HepG2 (cell line): ENCODE measurements at regions not wholly inside any gene's neighbourhood (a gene's known extent, or its start where the extent isn't known, plus 50 kb on each side); places are given as distances from the start of the nearest gene placed in this dataset.
"Not testable (repeated sequence)": the region's sequence is repeated elsewhere in the genome, so short reads cannot be mapped to it uniquely, and the experiment has no call there.

ENCODE experiments used
- ATAC-seq: fragments of 200-7000 bp; cut with Tn5 transposase; 3 replicates; pipeline ENCODE4 v1.9.1; 2020; ENCODE audit warnings: mild to moderate bottlenecking, moderate library complexity
- BruUV-seq: library from RNA; stranded (reverse); fragments of 400-500 nt; replicated peaks from 2 replicates; lab custom pipeline; 2021; lab: Mats Ljungman, UMichigan
- CTCF ChIA-PET: fragments of 300-600 bp; formaldehyde crosslinking; extraction: SDS; loops from one replicate; lab custom pipeline; 2021; ENCODE audit warnings: low total read pairs, inconsistent platforms, low intra/inter-chr PET ratio; lab: Yijun Ruan, JAX
- POLR2A ChIA-PET: fragments of 350-600 bp; sonication (Branson Sonifier 250); formaldehyde crosslinking; loops from one replicate; lab custom pipeline; 2020; ENCODE audit warnings: antibody characterized with exemption, inconsistent platforms; lab: Yijun Ruan, JAX
- DNase-seq: peaks from one replicate; pipeline ENCODE4 v3.0.0-alpha.2; 2015; ENCODE audit warnings: low spot score
- FAIRE-seq: peaks from 3 replicates; lab custom pipeline; 2011; peaks lifted over from hg19 to GRCh38; lab: Jason Lieb, UNC
- H2AFZ ChIP-seq: one replicate; pipeline ENCODE4 v1.6.1; 2011; ENCODE audit warnings: low read length, inconsistent platforms
- H3K27ac ChIP-seq: fragments of 300-600 bp; 3 replicates; pipeline ENCODE4 v1.8.0; 2011; ENCODE audit warnings: mixed run types, mild to moderate bottlenecking, mixed read lengths, low read length, inconsistent platforms; ENCODE audit not compliant: insufficient read depth; ENCODE audit errors: extremely low read length
- H3K27me3 ChIP-seq, 2 experiments: fragments of 200-600 bp in 1 of 2; 2 replicates in 1 of 2; 3 replicates in 1 of 2; pipeline versions ENCODE4 v1.6.0 to v1.8.0; 2011; ENCODE audit warnings: low read length in 2 of 2, mild to moderate bottlenecking in 2 of 2, moderate library complexity in 2 of 2, inconsistent platforms in 1 of 2; ENCODE audit not compliant: insufficient read depth in 2 of 2, control insufficient read depth in 1 of 2
- H3K36me3 ChIP-seq, 2 experiments: fragments of 200-600 bp in 1 of 2; replicated peaks in 1 of 2; 2 replicates in 1 of 2; 3 replicates in 1 of 2; pipeline versions ENCODE4 v1.5.1 to v1.8.0; 2011; ENCODE audit warnings: low read length in 2 of 2, inconsistent platforms in 1 of 2; ENCODE audit not compliant: insufficient read depth in 2 of 2, control insufficient read depth in 1 of 2
- H3K4me1 ChIP-seq: 2 replicates; pipeline ENCODE4 v1.5.1; 2012; ENCODE audit warnings: low read length, inconsistent platforms; ENCODE audit not compliant: insufficient read depth
- H3K4me2 ChIP-seq: 2 replicates; pipeline ENCODE4 v1.6.0; 2011; ENCODE audit warnings: low read depth, low read length, inconsistent platforms
- H3K4me3 ChIP-seq, 3 experiments: fragments of 200-600 bp in 1 of 3; sonication (generic), shearing (Covaris generic) in 1 of 3; replicated peaks in 1 of 3; 2 replicates each; pipeline ENCODE4 v1.5.1; 2011 to 2016; ENCODE audit warnings: low read length in 3 of 3, inconsistent platforms in 2 of 3, low read depth in 2 of 3, mild to moderate bottlenecking in 2 of 3, control low read depth in 1 of 3, mixed read lengths in 1 of 3; ENCODE audit not compliant: insufficient read depth in 1 of 3
- H3K79me2 ChIP-seq: one replicate; pipeline ENCODE4 v1.6.1; 2011; ENCODE audit warnings: low read length, inconsistent platforms; ENCODE audit not compliant: insufficient read depth
- H3K9ac ChIP-seq: 2 replicates; pipeline ENCODE4 v1.6.0; 2011; ENCODE audit warnings: mild to moderate bottlenecking, low read depth, low read length, inconsistent platforms; ENCODE audit not compliant: insufficient read depth
- H3K9me3 ChIP-seq: 2 replicates; pipeline ENCODE4 v1.5.1; 2012; ENCODE audit warnings: mild to moderate bottlenecking, low read length
- H4K20me1 ChIP-seq: 2 replicates; pipeline ENCODE4 v1.6.0; 2011; ENCODE audit warnings: inconsistent platforms, mild to moderate bottlenecking, low read length, moderate library complexity; ENCODE audit not compliant: insufficient read depth
- CCAR2 ChIP-seq: fragments of 200-400 bp; formaldehyde crosslinking; optimal IDR thresholded peaks from 2 replicates; pipeline ENCODE3; 2018; ENCODE audit warnings: low read depth, mild to moderate bottlenecking, low read length, moderate library complexity
- DMAP1 ChIP-seq: IDR thresholded peaks from 2 replicates; pipeline ENCODE4 v1.6.1; 2016
- JDP2 ChIP-seq: sonication (generic); formaldehyde crosslinking; IDR thresholded peaks from 2 replicates; pipeline ENCODE4 v1.8.1; 2022; ENCODE audit warnings: missing genetic modification reagents, borderline replicate concordance
- LBX2 ChIP-seq: sonication (generic); formaldehyde crosslinking; IDR thresholded peaks from 2 replicates; pipeline ENCODE4 v1.5.0; 2020; ENCODE audit warnings: missing genetic modification reagents, mild to moderate bottlenecking, borderline replicate concordance
- PHF5A ChIP-seq: IDR thresholded peaks from one replicate; pipeline ENCODE4 v1.6.1; 2018; ENCODE audit warnings: low read depth, missing genetic modification reagents; ENCODE audit not compliant: unreplicated experiment
- THAP9 ChIP-seq: sonication (generic); formaldehyde crosslinking; IDR thresholded peaks from 2 replicates; pipeline ENCODE4; 2020; ENCODE audit warnings: missing genetic modification reagents, mild to moderate bottlenecking, borderline replicate concordance
- ZNF644 ChIP-seq: IDR thresholded peaks from 2 replicates; pipeline ENCODE4 v1.6.1; 2016; ENCODE audit warnings: low read depth
- ZSCAN22 ChIP-seq: sonication (generic); formaldehyde crosslinking; IDR thresholded peaks from 2 replicates; pipeline ENCODE4 v1.4.0; 2020; ENCODE audit warnings: mild to moderate bottlenecking, missing genetic modification reagents
- WGBS: methylation state at CpG from one replicate; pipeline ENCODE4 v1.1.6; 2017; ENCODE audit warnings: low lambda C conversion rate; 5-methylcytosine and 5-hydroxymethylcytosine counted together
- in situ Hi-C: cut with HindIII; loops from 2 replicates; pipeline ENCODE4 v1.10.0; 2017; ENCODE audit warnings: low pct_unique_long_range_greater_than_20kb; ENCODE audit not compliant: extremely low pct_ligation_motif_present
- intact Hi-C: fragments of 100-400 bp; cut with micrococcal nuclease; formaldehyde crosslinking; loops from one replicate; pipeline ENCODE4 v1.10.0; 2022; ENCODE audit not compliant: unreplicated experiment
- TF ChIP-seq, protein P1 (sequence below): sonication (generic); formaldehyde crosslinking; IDR thresholded peaks from 2 replicates; pipeline ENCODE4 v1.4.0; 2020; ENCODE audit warnings: missing genetic modification reagents

DNA sequence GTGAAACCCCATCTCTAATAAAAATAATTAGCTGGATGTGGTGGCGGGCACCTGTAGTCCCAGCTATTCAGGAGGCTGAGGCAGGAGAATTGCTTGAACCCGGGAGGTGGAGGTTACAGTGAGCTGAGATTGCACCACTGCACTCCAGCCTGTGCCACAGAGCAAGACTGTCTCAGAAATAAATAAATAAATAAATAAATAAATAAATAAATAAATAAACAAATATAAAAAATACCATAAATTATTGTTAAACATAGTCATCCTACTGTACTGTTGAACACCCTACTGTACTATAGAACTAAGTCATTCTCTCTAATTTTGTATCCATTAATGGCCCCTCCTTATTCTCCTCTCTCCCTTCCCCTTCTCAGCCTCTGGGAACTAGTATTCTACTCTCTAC is 332.2 kb downstream of the ISL1 start:
- H3K4me3 ChIP-seq, BruUV-seq, in situ Hi-C loops, FAIRE-seq, H2AFZ ChIP-seq, H3K27ac ChIP-seq, DNase-seq, POLR2A ChIA-PET, H3K27me3 ChIP-seq, H3K9ac ChIP-seq, H3K4me2 ChIP-seq, H3K36me3 ChIP-seq, H4K20me1 ChIP-seq, H3K79me2 ChIP-seq, intact Hi-C loops, ATAC-seq, H3K9me3 ChIP-seq, CTCF ChIA-PET, H3K4me1 ChIP-seq: not testable (repeated sequence)
- WGBS = 36% methylated on average over 2 of the region's 2 CpGs

DNA sequence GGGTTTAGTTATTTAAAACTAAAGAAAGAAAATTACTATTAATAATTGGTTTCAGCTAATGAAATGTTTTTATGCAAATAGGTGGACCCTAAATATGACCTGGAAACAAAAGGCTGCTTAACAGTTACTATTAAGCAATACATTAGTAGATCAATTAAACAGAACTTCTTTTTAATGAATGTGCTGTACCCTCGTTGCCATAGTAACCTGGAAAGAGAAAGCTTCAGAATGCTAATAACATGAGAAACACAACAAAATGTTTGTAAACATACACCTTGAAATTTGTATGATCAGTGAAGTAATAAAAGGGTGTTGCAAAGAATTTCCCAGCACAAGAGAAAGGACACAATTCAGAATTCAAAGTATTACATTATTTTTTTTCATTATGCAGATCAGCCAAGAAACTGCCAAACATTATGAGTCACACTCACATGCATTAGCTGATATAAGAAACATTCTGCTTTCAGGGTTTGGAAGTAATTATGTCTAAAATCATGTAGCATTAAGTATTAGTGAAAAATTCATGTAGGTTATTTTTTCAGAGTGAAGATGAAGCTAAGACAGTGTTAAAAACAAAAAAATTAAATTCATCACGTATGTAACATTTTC is 348.3 kb downstream of the ISL1 start:
- no peak overlapping the region for H3K4me2 ChIP-seq
- H3K36me3 ChIP-seq = no peaks in the 10 kb centered on the region
- H3K27ac ChIP-seq = no peak overlapping the region
- no peak overlapping the region for H2AFZ ChIP-seq
- DNase-seq (no peak), ATAC-seq (no peak), FAIRE-seq (no peak)
- no peaks in the 10 kb centered on the region for H3K4me1 ChIP-seq
- intact Hi-C loops = no loop called here
- WGBS = 2% methylated on average over 2 of the region's 2 CpGs
- H3K9me3 ChIP-seq = no peaks in the 10 kb centered on the region; the same call in 1 of the 2 replicates
- H3K4me3 ChIP-seq = no peak overlapping the region
- H3K79me2 ChIP-seq = no peaks in the 10 kb centered on the region
- POLR2A ChIA-PET = no interaction called here
- CTCF ChIA-PET = no interaction called here
- no peaks in the 10 kb centered on the region for H3K27me3 ChIP-seq
- no TSS peak for BruUV-seq
- in situ Hi-C loops = no loop called here
- H4K20me1 ChIP-seq = no peaks in the 10 kb centered on the region
- no peak overlapping the region for H3K9ac ChIP-seq
- TF ChIP-seq ZSCAN22 (CRISPR knock-in tag) = no peak
- TF ChIP-seq, protein P1, sequence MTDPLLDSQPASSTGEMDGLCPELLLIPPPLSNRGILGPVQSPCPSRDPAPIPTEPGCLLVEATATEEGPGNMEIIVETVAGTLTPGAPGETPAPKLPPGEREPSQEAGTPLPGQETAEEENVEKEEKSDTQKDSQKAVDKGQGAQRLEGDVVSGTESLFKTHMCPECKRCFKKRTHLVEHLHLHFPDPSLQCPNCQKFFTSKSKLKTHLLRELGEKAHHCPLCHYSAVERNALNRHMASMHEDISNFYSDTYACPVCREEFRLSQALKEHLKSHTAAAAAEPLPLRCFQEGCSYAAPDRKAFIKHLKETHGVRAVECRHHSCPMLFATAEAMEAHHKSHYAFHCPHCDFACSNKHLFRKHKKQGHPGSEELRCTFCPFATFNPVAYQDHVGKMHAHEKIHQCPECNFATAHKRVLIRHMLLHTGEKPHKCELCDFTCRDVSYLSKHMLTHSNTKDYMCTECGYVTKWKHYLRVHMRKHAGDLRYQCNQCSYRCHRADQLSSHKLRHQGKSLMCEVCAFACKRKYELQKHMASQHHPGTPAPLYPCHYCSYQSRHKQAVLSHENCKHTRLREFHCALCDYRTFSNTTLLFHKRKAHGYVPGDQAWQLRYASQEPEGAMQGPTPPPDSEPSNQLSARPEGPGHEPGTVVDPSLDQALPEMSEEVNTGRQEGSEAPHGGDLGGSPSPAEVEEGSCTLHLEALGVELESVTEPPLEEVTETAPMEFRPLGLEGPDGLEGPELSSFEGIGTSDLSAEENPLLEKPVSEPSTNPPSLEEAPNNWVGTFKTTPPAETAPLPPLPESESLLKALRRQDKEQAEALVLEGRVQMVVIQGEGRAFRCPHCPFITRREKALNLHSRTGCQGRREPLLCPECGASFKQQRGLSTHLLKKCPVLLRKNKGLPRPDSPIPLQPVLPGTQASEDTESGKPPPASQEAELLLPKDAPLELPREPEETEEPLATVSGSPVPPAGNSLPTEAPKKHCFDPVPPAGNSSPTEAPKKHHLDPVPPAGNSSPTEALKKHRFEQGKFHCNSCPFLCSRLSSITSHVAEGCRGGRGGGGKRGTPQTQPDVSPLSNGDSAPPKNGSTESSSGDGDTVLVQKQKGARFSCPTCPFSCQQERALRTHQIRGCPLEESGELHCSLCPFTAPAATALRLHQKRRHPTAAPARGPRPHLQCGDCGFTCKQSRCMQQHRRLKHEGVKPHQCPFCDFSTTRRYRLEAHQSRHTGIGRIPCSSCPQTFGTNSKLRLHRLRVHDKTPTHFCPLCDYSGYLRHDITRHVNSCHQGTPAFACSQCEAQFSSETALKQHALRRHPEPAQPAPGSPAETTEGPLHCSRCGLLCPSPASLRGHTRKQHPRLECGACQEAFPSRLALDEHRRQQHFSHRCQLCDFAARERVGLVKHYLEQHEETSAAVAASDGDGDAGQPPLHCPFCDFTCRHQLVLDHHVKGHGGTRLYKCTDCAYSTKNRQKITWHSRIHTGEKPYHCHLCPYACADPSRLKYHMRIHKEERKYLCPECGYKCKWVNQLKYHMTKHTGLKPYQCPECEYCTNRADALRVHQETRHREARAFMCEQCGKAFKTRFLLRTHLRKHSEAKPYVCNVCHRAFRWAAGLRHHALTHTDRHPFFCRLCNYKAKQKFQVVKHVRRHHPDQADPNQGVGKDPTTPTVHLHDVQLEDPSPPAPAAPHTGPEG = no peak
- no peak for TF ChIP-seq JDP2 (CRISPR knock-in tag)
- no peak for TF ChIP-seq CCAR2
- no peak for TF ChIP-seq DMAP1
- TF ChIP-seq ZNF644 (CRISPR knock-in tag) = no peak
- no peak for TF ChIP-seq PHF5A (CRISPR knock-in tag)
- no peak for TF ChIP-seq LBX2 (CRISPR knock-in tag)
- TF ChIP-seq THAP9 (CRISPR knock-in tag) = no peak
